ENCODE measurements at regions not wholly inside any gene's neighbourhood (a gene's known extent, or its start where the extent isn't known, plus 50 kb on each side); places are given as distances from the start of the nearest gene placed in this dataset.

GRCh38 chr20:50434653-50435396 lies 75.4 kb upstream of the PTPN1 start:
- Histone ChIP-seq H3K9me3 (replicated peaks in 1 of 3) (no peaks in the 10 kb centered on the region), H3K36me3 (replicated peaks in 1 of 2) (no peaks in the 10 kb centered on the region), H3K4me3 (no peak overlapping the region), H3K27me3 (no peaks in the 10 kb centered on the region), H3K4me1 (replicated peaks in 1 of 2) (peaks cover 4 to 10% of the 10 kb centered on the region in 2 donors), H3K27ac (peak overlapping the region in 1 of 5 donors; percentile 38)
- peak in 1 of 7 donors; percentile 33 for DNase-seq
- intact Hi-C loops (cut with DNase I), result no loop called here
- 68 to 76% (median 72%) methylated on average over 6 of the region's 6 CpGs for WGBS, 4 donors
- no peak for TF ChIP-seq CTCF (IDR thresholded peaks at IDR 0.05)
- TF ChIP-seq POLR2A (IDR thresholded peaks at IDR 0.05), result no peak

- intact Hi-C loops (cut with DNase I), result no loop called here
- no peak for TF ChIP-seq POLR2A (IDR thresholded peaks at IDR 0.05)
- TF ChIP-seq CTCF (IDR thresholded peaks at IDR 0.05), result no peak
- Histone ChIP-seq H3K27me3 (no peaks in the 10 kb centered on the region), H3K9me3 (replicated peaks in 1 of 3) (no peaks in the 10 kb centered on the region), H3K4me1 (replicated peaks in 1 of 2) (peaks cover 4 to 13% of the 10 kb centered on the region in 2 donors), H3K36me3 (replicated peaks in 1 of 2) (no peaks in the 10 kb centered on the region), H3K4me3 (no peak overlapping the region), H3K27ac (peak overlapping the region in 2 of 5 donors; percentile 77 to 78)
- WGBS, 4 donors, result 86 to 92% (median 87%) methylated on average over 18 to 22 of the region's 22 CpGs
- peak in 1 of 7 donors; percentile 25 for DNase-seq
Measured at GRCh38 chr20:50435397-50436051, 74.7 kb upstream of the PTPN1 start.

- Histone ChIP-seq H3K27ac (peak overlapping the region in 4 of 5 donors; percentile 10 to 78 (median 66)), H3K27me3 (no peaks in the 10 kb centered on the region), H3K36me3 (replicated peaks in 1 of 2) (no peaks in the 10 kb centered on the region), H3K9me3 (replicated peaks in 1 of 3) (no peaks in the 10 kb centered on the region), H3K4me3 (no peak overlapping the region), H3K4me1 (replicated peaks in 1 of 2) (peaks cover 4 to 16% of the 10 kb centered on the region in 2 donors)
- intact Hi-C loops (cut with DNase I), result no loop called here
- peak in 1 of 7 donors; percentile 35 for DNase-seq
- TF ChIP-seq POLR2A (IDR thresholded peaks at IDR 0.05) (no peak), CTCF (IDR thresholded peaks at IDR 0.05) (no peak)
- 51 to 66% (median 57%) methylated on average over 4 to 6 of the region's 6 CpGs for WGBS, 4 donors
Measured at GRCh38 chr20:50436052-50436656, 74.0 kb upstream of the PTPN1 start.

GRCh38 chr20:50436696-50437095 lies 73.5 kb upstream of the PTPN1 start:
- 52 to 74% (median 69%) methylated on average over 8 of the region's 8 CpGs for WGBS, 4 donors
- no peak for TF ChIP-seq POLR2A (IDR thresholded peaks at IDR 0.05)
- no peak for TF ChIP-seq CTCF (IDR thresholded peaks at IDR 0.05)
- intact Hi-C loops (cut with DNase I), result no loop called here
- peak in 1 of 7 donors; percentile 47 for DNase-seq
- no peaks in the 10 kb centered on the region for H3K27me3 ChIP-seq
- no peaks in the 10 kb centered on the region for H3K36me3 ChIP-seq (replicated peaks in 1 of 2)
- H3K4me1 ChIP-seq (replicated peaks in 1 of 2), result peaks cover 7 to 21% of the 10 kb centered on the region in 2 donors
- no peaks in the 10 kb centered on the region for H3K9me3 ChIP-seq (replicated peaks in 1 of 3)
- peak overlapping the region in 4 of 5 donors; percentile 10 to 78 (median 66) for H3K27ac ChIP-seq
- H3K4me3 ChIP-seq, result no peak overlapping the region

Measured in adrenal gland (tissue), 9 donors.